ENCODE measurements at regions not wholly inside any gene's neighbourhood (a gene's known extent, or its start where the extent isn't known, plus 50 kb on each side); places are given as distances from the start of the nearest gene placed in this dataset.

DNA sequence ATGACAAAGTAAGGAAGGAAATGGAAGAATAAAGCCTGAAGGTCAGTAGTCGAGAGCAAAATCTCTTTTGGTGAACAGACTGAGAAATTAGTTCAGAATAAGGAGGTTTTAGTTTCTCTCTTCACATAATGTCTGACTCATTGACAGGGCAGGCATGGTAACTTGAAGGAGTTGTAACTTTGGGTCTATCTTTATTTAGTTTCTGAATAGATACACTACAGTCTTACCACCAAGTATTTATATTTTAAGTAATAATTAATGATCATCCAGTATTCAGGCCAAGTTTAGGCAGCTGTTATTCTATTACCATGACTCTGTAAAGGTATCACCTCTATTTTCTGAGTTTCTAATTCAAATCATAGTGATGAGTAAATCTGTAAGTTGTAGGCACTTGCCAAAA, 219.9 kb downstream of the SPRY2 start:
- TF ChIP-seq, protein P1, sequence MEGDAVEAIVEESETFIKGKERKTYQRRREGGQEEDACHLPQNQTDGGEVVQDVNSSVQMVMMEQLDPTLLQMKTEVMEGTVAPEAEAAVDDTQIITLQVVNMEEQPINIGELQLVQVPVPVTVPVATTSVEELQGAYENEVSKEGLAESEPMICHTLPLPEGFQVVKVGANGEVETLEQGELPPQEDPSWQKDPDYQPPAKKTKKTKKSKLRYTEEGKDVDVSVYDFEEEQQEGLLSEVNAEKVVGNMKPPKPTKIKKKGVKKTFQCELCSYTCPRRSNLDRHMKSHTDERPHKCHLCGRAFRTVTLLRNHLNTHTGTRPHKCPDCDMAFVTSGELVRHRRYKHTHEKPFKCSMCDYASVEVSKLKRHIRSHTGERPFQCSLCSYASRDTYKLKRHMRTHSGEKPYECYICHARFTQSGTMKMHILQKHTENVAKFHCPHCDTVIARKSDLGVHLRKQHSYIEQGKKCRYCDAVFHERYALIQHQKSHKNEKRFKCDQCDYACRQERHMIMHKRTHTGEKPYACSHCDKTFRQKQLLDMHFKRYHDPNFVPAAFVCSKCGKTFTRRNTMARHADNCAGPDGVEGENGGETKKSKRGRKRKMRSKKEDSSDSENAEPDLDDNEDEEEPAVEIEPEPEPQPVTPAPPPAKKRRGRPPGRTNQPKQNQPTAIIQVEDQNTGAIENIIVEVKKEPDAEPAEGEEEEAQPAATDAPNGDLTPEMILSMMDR (IDR thresholded peaks at IDR 0.05; ENCODE audit: insufficient read depth, low read length, poor library complexity, severe bottlenecking): no peak
- TF ChIP-seq EZH2phosphoT487 (conservative IDR thresholded peaks at IDR 0.05; ENCODE audit: low read length): no peak

Data from SU-DHL-6 (cell line).